K562 (cell line): ENCODE measurements at regions not wholly inside any gene's neighbourhood (a gene's known extent, or its start where the extent isn't known, plus 50 kb on each side); places are given as distances from the start of the nearest gene placed in this dataset.

ENCODE experiments used
- ATF2 ChIP-seq: sonication (generic); formaldehyde crosslinking; IDR thresholded peaks from 2 replicates; pipeline ENCODE4 v1.8.1; 2022; ENCODE audit warnings: missing genetic modification reagents
- BDP1 ChIP-seq: IDR thresholded peaks from 3 replicates; pipeline ENCODE4 v1.6.1; 2011; ENCODE audit not compliant: insufficient read length, insufficient read depth
- CBFA2T3 ChIP-seq: fragments of 450-650 bp; IDR thresholded peaks from 2 replicates; pipeline ENCODE4 v1.6.1; 2017
- CBX8 ChIP-seq: fragments of 200-600 bp; sonication (generic); IDR thresholded peaks from 2 replicates; pipeline ENCODE4 v1.6.1; 2012; ENCODE audit warnings: borderline replicate concordance, mixed run types, low read depth, mild to moderate bottlenecking, moderate library complexity, mixed read lengths, low read length, control low read depth, inconsistent platforms; ENCODE audit not compliant: poor library complexity, severe bottlenecking; ENCODE audit errors: extremely low read depth
- DEAF1 ChIP-seq: fragments of 450-650 bp; formaldehyde crosslinking; IDR thresholded peaks from 2 replicates; pipeline ENCODE4 v1.4.0; 2020; ENCODE audit warnings: mild to moderate bottlenecking, moderate library complexity
- E2F3 ChIP-seq: fragments of 250-450 bp; sonication (Bioruptor Pico); IDR thresholded peaks from 2 replicates; pipeline ENCODE4 v1.4.0; 2020; ENCODE audit warnings: mild to moderate bottlenecking
- GABPB2 ChIP-seq: fragments of 250-450 bp; sonication (Bioruptor Pico); conservative IDR thresholded peaks from 2 replicates; pipeline ENCODE4 v1.5.1; 2021; ENCODE audit warnings: mild to moderate bottlenecking
- LCOR ChIP-seq: sonication (generic); formaldehyde crosslinking; IDR thresholded peaks from 2 replicates; pipeline ENCODE4 v1.8.0; 2022; ENCODE audit warnings: mild to moderate bottlenecking, missing genetic modification reagents
- NFE2L1 ChIP-seq: fragments of 450-650 bp; IDR thresholded peaks from 2 replicates; pipeline ENCODE4 v1.6.1; 2016; ENCODE audit warnings: missing genetic modification characterization, low read depth, mild to moderate bottlenecking, missing compliant biosample characterization, moderate library complexity, borderline replicate concordance
- NKRF ChIP-seq: fragments of 450-650 bp; IDR thresholded peaks from 2 replicates; pipeline ENCODE4 v1.6.1; 2016; ENCODE audit warnings: borderline replicate concordance
- NR0B1 ChIP-seq: fragments of 450-650 bp; IDR thresholded peaks from one replicate; pipeline ENCODE4 v1.6.1; 2018; ENCODE audit warnings: mild to moderate bottlenecking, moderate library complexity; ENCODE audit not compliant: partially characterized antibody
- PKNOX1 ChIP-seq: fragments of 450-650 bp; IDR thresholded peaks from 2 replicates; pipeline ENCODE4 v1.6.1; 2016
- RBM34 ChIP-seq: fragments of 200-400 bp; formaldehyde crosslinking; IDR thresholded peaks from 2 replicates; pipeline ENCODE4 v1.6.1; 2018; ENCODE audit warnings: low read length, borderline replicate concordance; ENCODE audit not compliant: insufficient read depth
- RFX1 ChIP-seq: fragments of 450-650 bp; IDR thresholded peaks from 2 replicates; pipeline ENCODE4 v1.6.1; 2016; ENCODE audit warnings: mild to moderate bottlenecking, moderate library complexity
- TAF9B ChIP-seq: fragments of 450-650 bp; IDR thresholded peaks from 2 replicates; pipeline ENCODE4 v1.6.1; 2018; ENCODE audit warnings: mild to moderate bottlenecking; ENCODE audit not compliant: partially characterized antibody
- TCFL5 ChIP-seq: fragments of 250-450 bp; sonication (Bioruptor Pico); conservative IDR thresholded peaks from 2 replicates; pipeline ENCODE4 v1.6.1; 2021; ENCODE audit warnings: mild to moderate bottlenecking, moderate library complexity, matching md5 sums
- ZEB2 ChIP-seq: fragments of 450-650 bp; IDR thresholded peaks from 2 replicates; pipeline ENCODE4 v1.6.1; 2016
- ZKSCAN3 ChIP-seq: fragments of 250-450 bp; sonication (Bioruptor Pico); IDR thresholded peaks from 2 replicates; pipeline ENCODE4 v1.4.0; 2020
- ZNF133 ChIP-seq: fragments of 250-450 bp; sonication (Bioruptor Pico); IDR thresholded peaks from 2 replicates; pipeline ENCODE4 v1.4.0; 2020; ENCODE audit warnings: mild to moderate bottlenecking
- ZNF311 ChIP-seq: fragments of 250-450 bp; sonication (Bioruptor Pico); IDR thresholded peaks from 2 replicates; pipeline ENCODE4 v1.4.0; 2020; ENCODE audit warnings: mild to moderate bottlenecking, moderate library complexity
- ZNF644 ChIP-seq: fragments of 200-800 bp; sonication (Bioruptor generic); IDR thresholded peaks from 2 replicates; pipeline ENCODE4 v1.6.1; 2016; ENCODE audit warnings: low read depth, missing genetic modification characterization, missing compliant biosample characterization
- ZNF764 ChIP-seq: fragments of 250-450 bp; sonication (Bioruptor Pico); IDR thresholded peaks from 2 replicates; pipeline ENCODE4 v1.4.0; 2020; ENCODE audit warnings: low read depth, mild to moderate bottlenecking, moderate library complexity
- ZSCAN32 ChIP-seq: fragments of 450-650 bp; formaldehyde crosslinking; IDR thresholded peaks from 2 replicates; pipeline ENCODE4 v1.4.0; 2020; ENCODE audit warnings: mild to moderate bottlenecking, moderate library complexity

- TF ChIP-seq ZNF311 (CRISPR knock-in tag) (peak; percentile 41; the same call in 1 of the 2 replicates), ZSCAN32 (peak; percentile 99), RBM34 (no peak), CBFA2T3 (no peak), GABPB2 (CRISPR knock-in tag) (no peak), ZNF133 (no peak), PKNOX1 (no peak), ZKSCAN3 (CRISPR knock-in tag) (no peak), NR0B1 (no peak), DEAF1 (CRISPR knock-in tag) (no peak), ATF2 (CRISPR knock-in tag) (no peak), CBX8 (no peak), NKRF (no peak), ZEB2 (no peak; the same call in 1 of the 2 replicates), RFX1 (no peak), TAF9B (no peak), E2F3 (CRISPR knock-in tag) (no peak), TCFL5 (CRISPR knock-in tag) (no peak), LCOR (CRISPR knock-in tag) (no peak), BDP1 (no peak), NFE2L1 (no peak), ZNF644 (tag) (0 out of 2 replicates have a peak, but pooled peaks have one; percentile 26), ZNF764 (CRISPR knock-in tag) (no peak)
Measured at GRCh38 chr1:121483961-121484424, 299.2 kb downstream of the SRGAP2C start (continued).
